ENCODE measurements at regions not wholly inside any gene's neighbourhood (a gene's known extent, or its start where the extent isn't known, plus 50 kb on each side); places are given as distances from the start of the nearest gene placed in this dataset.

DNA sequence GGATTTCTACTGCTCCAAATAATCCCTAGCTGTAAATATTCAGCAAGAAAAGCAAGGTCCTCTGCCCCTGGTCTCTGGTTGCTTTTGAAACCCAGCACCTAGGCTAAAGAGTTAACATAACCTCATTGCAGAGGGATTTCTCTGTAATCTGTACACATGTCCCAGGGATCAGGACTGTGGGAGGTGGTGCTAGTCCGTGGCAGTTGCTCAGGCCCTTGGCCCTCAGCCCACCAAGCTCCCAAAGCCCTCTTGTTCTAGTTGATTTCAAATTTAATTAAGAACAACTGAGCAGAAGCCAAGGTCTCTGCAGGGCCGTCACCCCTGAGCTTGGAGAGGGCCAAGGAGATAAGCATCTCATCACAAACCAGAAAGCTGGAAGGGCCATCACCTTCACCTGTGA, 181.1 kb downstream of the SOX9 start:
- TF ChIP-seq, protein P1, sequence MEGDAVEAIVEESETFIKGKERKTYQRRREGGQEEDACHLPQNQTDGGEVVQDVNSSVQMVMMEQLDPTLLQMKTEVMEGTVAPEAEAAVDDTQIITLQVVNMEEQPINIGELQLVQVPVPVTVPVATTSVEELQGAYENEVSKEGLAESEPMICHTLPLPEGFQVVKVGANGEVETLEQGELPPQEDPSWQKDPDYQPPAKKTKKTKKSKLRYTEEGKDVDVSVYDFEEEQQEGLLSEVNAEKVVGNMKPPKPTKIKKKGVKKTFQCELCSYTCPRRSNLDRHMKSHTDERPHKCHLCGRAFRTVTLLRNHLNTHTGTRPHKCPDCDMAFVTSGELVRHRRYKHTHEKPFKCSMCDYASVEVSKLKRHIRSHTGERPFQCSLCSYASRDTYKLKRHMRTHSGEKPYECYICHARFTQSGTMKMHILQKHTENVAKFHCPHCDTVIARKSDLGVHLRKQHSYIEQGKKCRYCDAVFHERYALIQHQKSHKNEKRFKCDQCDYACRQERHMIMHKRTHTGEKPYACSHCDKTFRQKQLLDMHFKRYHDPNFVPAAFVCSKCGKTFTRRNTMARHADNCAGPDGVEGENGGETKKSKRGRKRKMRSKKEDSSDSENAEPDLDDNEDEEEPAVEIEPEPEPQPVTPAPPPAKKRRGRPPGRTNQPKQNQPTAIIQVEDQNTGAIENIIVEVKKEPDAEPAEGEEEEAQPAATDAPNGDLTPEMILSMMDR (IDR thresholded peaks at IDR 0.05): no peak
- TF ChIP-seq POLR2A (IDR thresholded peaks at IDR 0.05): no peak
- no peak for TF ChIP-seq POLR2AphosphoS5 (IDR thresholded peaks at IDR 0.05; ENCODE audit: insufficient read depth in 1 of 2, low read depth in 1 of 2)

Data from vagina (tissue), 2 donors.